ENCODE measurements at regions not wholly inside any gene's neighbourhood (a gene's known extent, or its start where the extent isn't known, plus 50 kb on each side); places are given as distances from the start of the nearest gene placed in this dataset.

GRCh38 chr1:17999884-18000283 lies 107.7 kb upstream of the IGSF21 start:
- Mint-ChIP-seq H3K9me3 (peaks cover 0 to 5% (median 0%) of the 10 kb centered on the region in 7 donors), H3K27ac (no peak overlapping the region), H3K27me3 (ENCODE audit: low read depth in 3 of 3) (peaks cover 0 to 12% (median 3%) of the 10 kb centered on the region in 3 donors), H3K4me3 (no peak overlapping the region), H3K36me3 (no peaks in the 10 kb centered on the region), H3K4me1 (no peaks in the 10 kb centered on the region)
- WGBS (ENCODE audit: insufficient coverage) = no CpG with 5 or more reads among the region's 3 CpGs
- H4K20me1 ChIP-seq (ENCODE audit: insufficient read depth, low read length) = no peaks in the 10 kb centered on the region
- H2AFZ ChIP-seq (ENCODE audit: insufficient read depth, low read depth, low read length, poor library complexity, severe bottlenecking) = no peak overlapping the region
- H3K27ac ChIP-seq (ENCODE audit: low read depth in 1 of 2, low read length in 2 of 2) = no peak overlapping the region
- H3K27me3 ChIP-seq (ENCODE audit: control insufficient read depth in 2 of 2, insufficient read depth in 2 of 2, low read length in 2 of 2) = no peaks in the 10 kb centered on the region
- DNase-seq = no peak
- no peaks in the 10 kb centered on the region for H3K4me1 ChIP-seq (ENCODE audit: control insufficient read depth in 1 of 2, insufficient read depth in 2 of 2, low read length in 2 of 2)
- H3K9ac ChIP-seq (ENCODE audit: insufficient read depth, low read length, poor library complexity, severe bottlenecking) = no peak overlapping the region
- intact Hi-C loops (cut with micrococcal nuclease) = no loop called here
- H3K9me3 ChIP-seq (replicated peaks in 1 of 2; ENCODE audit: control insufficient read depth in 1 of 2, insufficient read depth in 1 of 2, low read length in 2 of 2) = no peaks in the 10 kb centered on the region
- H3K79me2 ChIP-seq (ENCODE audit: insufficient read depth, low read length) = no peaks in the 10 kb centered on the region
- no peak overlapping the region for H3K4me2 ChIP-seq (replicated peaks; ENCODE audit: extremely low read depth, low read length, poor library complexity, severe bottlenecking)
- H3K4me3 ChIP-seq (replicated peaks in 1 of 3; ENCODE audit: low read depth in 2 of 3, low read length in 3 of 3) = no peak overlapping the region
- H3K36me3 ChIP-seq (replicated peaks in 1 of 2; ENCODE audit: control insufficient read depth in 1 of 2, insufficient read depth in 2 of 2, low read length in 2 of 2) = no peaks in the 10 kb centered on the region
- no peak for TF ChIP-seq CTCF (IDR thresholded peaks at IDR 0.05)

GRCh38 chr1:18001725-18002124 lies 105.9 kb upstream of the IGSF21 start:
- intact Hi-C loops (cut with micrococcal nuclease) = no loop called here
- Mint-ChIP-seq H3K27me3 (ENCODE audit: low read depth in 3 of 3) (peaks cover 0 to 11% (median 4%) of the 10 kb centered on the region in 3 donors), H3K36me3 (no peaks in the 10 kb centered on the region), H3K4me1 (no peaks in the 10 kb centered on the region), H3K27ac (no peak overlapping the region), H3K9me3 (peaks cover 0 to 2% (median 0%) of the 10 kb centered on the region in 7 donors), H3K4me3 (no peak overlapping the region)
- Histone ChIP-seq H3K4me2 (replicated peaks; ENCODE audit: extremely low read depth, low read length, poor library complexity, severe bottlenecking) (no peak overlapping the region), H3K9me3 (replicated peaks in 1 of 2; ENCODE audit: control insufficient read depth in 1 of 2, insufficient read depth in 1 of 2, low read length in 2 of 2) (no peaks in the 10 kb centered on the region), H3K27ac (ENCODE audit: low read depth in 1 of 2, low read length in 2 of 2) (no peak overlapping the region), H3K36me3 (replicated peaks in 1 of 2; ENCODE audit: control insufficient read depth in 1 of 2, insufficient read depth in 2 of 2, low read length in 2 of 2) (no peaks in the 10 kb centered on the region), H3K4me3 (replicated peaks in 1 of 3; ENCODE audit: low read depth in 2 of 3, low read length in 3 of 3) (no peak overlapping the region), H3K27me3 (ENCODE audit: control insufficient read depth in 2 of 2, insufficient read depth in 2 of 2, low read length in 2 of 2) (no peaks in the 10 kb centered on the region), H2AFZ (ENCODE audit: insufficient read depth, low read depth, low read length, poor library complexity, severe bottlenecking) (no peak overlapping the region), H4K20me1 (ENCODE audit: insufficient read depth, low read length) (no peaks in the 10 kb centered on the region), H3K79me2 (ENCODE audit: insufficient read depth, low read length) (no peaks in the 10 kb centered on the region), H3K4me1 (ENCODE audit: control insufficient read depth in 1 of 2, insufficient read depth in 2 of 2, low read length in 2 of 2) (no peaks in the 10 kb centered on the region), H3K9ac (ENCODE audit: insufficient read depth, low read length, poor library complexity, severe bottlenecking) (no peak overlapping the region)
- 60% methylated on average over 5 of the region's 8 CpGs for WGBS (ENCODE audit: insufficient coverage)
- TF ChIP-seq CTCF (IDR thresholded peaks at IDR 0.05) = no peak
- no peak for DNase-seq

Measured in CD14-positive monocyte (primary cell).